Right lobe of liver (tissue), 4 donors: ENCODE measurements at regions not wholly inside any gene's neighbourhood (a gene's known extent, or its start where the extent isn't known, plus 50 kb on each side); places are given as distances from the start of the nearest gene placed in this dataset.

ENCODE experiments used
- POLR2A ChIP-seq: fragments of 450-650 bp; IDR thresholded peaks from one replicate; pipeline ENCODE4 v1.6.1; 2017; ENCODE audit warnings: antibody characterized with exemption, mild to moderate bottlenecking
- TF ChIP-seq, protein P1 (sequence below), 4 donors: fragments of 200-600 bp in 3 of 4; fragments of 450-650 bp in 1 of 4; IDR thresholded peaks; one replicate each; pipeline versions ENCODE4 v1.5.1 to v1.8.0; 2016 to 2022; ENCODE audit warnings: antibody characterized with exemption in 4 of 4, mild to moderate bottlenecking in 2 of 4
- donor health status: DM: no; HTN: no; CAD: no.
- donor health status: DM: no; HTN: no; CAD: no.
- donor health status: DM: no; HTN: yes; CAD: no.

GRCh38 chr11:97202613-97203292 lies 812.9 kb downstream of the JRKL start:
- TF ChIP-seq, protein P1, sequence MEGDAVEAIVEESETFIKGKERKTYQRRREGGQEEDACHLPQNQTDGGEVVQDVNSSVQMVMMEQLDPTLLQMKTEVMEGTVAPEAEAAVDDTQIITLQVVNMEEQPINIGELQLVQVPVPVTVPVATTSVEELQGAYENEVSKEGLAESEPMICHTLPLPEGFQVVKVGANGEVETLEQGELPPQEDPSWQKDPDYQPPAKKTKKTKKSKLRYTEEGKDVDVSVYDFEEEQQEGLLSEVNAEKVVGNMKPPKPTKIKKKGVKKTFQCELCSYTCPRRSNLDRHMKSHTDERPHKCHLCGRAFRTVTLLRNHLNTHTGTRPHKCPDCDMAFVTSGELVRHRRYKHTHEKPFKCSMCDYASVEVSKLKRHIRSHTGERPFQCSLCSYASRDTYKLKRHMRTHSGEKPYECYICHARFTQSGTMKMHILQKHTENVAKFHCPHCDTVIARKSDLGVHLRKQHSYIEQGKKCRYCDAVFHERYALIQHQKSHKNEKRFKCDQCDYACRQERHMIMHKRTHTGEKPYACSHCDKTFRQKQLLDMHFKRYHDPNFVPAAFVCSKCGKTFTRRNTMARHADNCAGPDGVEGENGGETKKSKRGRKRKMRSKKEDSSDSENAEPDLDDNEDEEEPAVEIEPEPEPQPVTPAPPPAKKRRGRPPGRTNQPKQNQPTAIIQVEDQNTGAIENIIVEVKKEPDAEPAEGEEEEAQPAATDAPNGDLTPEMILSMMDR (IDR thresholded peaks at IDR 0.05) = no peak
- TF ChIP-seq POLR2A = no peak
